Cardiac fibroblast (primary cell): ENCODE measurements at regions not wholly inside any gene's neighbourhood (a gene's known extent, or its start where the extent isn't known, plus 50 kb on each side); places are given as distances from the start of the nearest gene placed in this dataset.

Source experiments
- DNase-seq, 2 donors: peaks; one replicate each; pipeline versions ENCODE4 v3.0.0 to v3.0.0-alpha.2; 2010; ENCODE audit warnings: low read depth in 2 of 2
- H3K4me3 ChIP-seq, 2 donors: replicated peaks in 1 of 2; 1 replicate in 1 of 2; 2 replicates in 1 of 2; pipeline ENCODE4 v1.5.1; 2011; ENCODE audit warnings: low read depth in 2 of 2, low read length in 2 of 2, mild to moderate bottlenecking in 2 of 2, moderate library complexity in 1 of 2
- TF ChIP-seq, protein P1 (sequence below): IDR thresholded peaks from one replicate; pipeline ENCODE4 v1.5.1; 2011; ENCODE audit warnings: low read depth, mild to moderate bottlenecking, low read length, inconsistent platforms

GRCh38 chr20:20869161-20869775 is 156.8 kb upstream of the RALGAPA2 start:
- no peak for DNase-seq
- TF ChIP-seq, protein P1, sequence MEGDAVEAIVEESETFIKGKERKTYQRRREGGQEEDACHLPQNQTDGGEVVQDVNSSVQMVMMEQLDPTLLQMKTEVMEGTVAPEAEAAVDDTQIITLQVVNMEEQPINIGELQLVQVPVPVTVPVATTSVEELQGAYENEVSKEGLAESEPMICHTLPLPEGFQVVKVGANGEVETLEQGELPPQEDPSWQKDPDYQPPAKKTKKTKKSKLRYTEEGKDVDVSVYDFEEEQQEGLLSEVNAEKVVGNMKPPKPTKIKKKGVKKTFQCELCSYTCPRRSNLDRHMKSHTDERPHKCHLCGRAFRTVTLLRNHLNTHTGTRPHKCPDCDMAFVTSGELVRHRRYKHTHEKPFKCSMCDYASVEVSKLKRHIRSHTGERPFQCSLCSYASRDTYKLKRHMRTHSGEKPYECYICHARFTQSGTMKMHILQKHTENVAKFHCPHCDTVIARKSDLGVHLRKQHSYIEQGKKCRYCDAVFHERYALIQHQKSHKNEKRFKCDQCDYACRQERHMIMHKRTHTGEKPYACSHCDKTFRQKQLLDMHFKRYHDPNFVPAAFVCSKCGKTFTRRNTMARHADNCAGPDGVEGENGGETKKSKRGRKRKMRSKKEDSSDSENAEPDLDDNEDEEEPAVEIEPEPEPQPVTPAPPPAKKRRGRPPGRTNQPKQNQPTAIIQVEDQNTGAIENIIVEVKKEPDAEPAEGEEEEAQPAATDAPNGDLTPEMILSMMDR: no peak
- no peak overlapping the region for H3K4me3 ChIP-seq

DNA sequence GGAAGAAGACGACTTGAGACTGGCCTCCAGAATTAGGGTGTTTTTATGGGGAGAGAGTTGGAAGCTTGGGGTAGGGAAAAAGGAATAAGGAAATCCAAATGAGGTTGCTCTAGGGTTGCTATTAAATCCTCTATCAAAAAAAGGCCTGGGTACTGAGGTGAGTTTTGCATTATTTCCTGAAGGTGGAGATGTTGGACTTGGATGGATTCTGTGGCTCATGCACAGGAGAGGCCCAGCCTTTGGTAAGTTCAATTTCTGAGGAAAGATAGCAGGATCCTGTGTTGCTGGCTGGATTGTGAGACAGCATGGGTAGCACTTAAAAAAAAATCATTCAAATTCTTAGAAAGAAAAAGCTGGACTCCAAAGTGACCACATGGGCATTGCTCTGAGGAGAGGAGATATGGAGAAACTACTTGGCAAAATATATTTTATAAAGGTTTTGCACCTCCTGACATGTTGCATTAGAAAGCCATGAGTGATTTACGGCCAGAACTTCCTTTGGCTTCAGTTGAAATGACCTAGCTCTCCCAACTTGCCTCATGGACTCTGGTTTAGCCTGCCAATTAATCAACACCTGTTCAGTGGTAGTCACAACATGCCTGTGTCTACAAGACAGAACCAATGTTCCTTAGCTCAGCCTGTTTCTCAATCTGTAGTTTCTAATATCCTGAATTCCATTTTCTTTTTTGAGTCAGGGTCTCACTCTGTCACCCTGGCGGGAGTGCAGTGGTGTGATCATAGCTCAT is 152.1 kb upstream of the RALGAPA2 start:
- TF ChIP-seq, protein P1: no peak
- DNase-seq: peak; percentile 3 to 5
- no peak overlapping the region for H3K4me3 ChIP-seq

DNA sequence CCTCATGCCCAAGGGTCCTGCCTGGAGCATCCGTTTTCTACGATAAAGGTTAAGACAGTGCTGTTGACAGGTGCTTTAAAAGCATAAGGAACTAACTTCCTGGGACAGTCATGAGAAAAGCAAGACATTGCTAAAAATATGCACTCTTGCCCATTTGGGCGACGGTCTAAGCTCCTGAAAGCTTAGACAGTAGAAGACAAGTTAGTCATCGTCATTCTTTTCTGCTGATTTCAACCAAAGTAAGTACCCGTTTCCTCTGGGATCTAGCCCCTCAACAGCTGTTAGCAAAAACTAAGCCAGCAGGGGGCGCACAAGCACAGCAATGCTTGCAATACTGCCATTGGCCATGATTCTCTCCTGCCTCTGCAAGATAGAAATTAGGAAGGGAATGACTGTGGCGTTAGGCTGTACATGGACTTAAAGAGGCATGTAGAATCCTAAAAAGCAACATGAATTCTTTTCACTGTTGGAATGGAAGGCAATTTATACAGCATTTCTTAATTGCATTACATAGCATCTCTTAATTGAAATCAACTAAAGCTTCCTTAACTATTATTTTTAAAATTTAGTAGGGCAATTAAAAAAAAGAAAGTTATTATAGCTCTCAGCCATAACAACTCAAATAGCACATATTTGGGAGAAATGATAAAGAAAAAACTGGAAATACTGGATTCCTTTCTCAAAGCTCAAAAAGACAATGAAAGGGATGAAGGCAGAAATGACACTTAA is 147.8 kb upstream of the RALGAPA2 start:
- no peak overlapping the region for H3K4me3 ChIP-seq
- TF ChIP-seq, protein P1: peak; percentile 86
- peak; percentile 82 to 85 for DNase-seq

GRCh38 chr20:20859510-20859909 is 147.1 kb upstream of the RALGAPA2 start:
- DNase-seq: no peak
- TF ChIP-seq, protein P1: no peak
- no peak overlapping the region for H3K4me3 ChIP-seq

- no peak for DNase-seq
- no peak overlapping the region for H3K4me3 ChIP-seq
These were observed 144.5 kb upstream of the RALGAPA2 start for GRCh38 chr20:20856956-20857355.

GRCh38 chr20:20856306-20856705 is 143.9 kb upstream of the RALGAPA2 start:
- no peak overlapping the region for H3K4me3 ChIP-seq
- no peak for DNase-seq
- TF ChIP-seq, protein P1: no peak

More at GRCh38 chr20:20856956-20857355, 144.5 kb upstream of the RALGAPA2 start:
- TF ChIP-seq, protein P1: no peak
